ENCODE measurements at regions not wholly inside any gene's neighbourhood (a gene's known extent, or its start where the extent isn't known, plus 50 kb on each side); places are given as distances from the start of the nearest gene placed in this dataset.

GRCh38 chr9:97110696-97111095 lies 71.8 kb upstream of the CTSV start:
- TF ChIP-seq POLR2A (IDR thresholded peaks at IDR 0.05; ENCODE audit: control extremely low read depth in 1 of 2, low read depth in 2 of 2, low read length in 2 of 2): no peak
- TF ChIP-seq, protein P1, sequence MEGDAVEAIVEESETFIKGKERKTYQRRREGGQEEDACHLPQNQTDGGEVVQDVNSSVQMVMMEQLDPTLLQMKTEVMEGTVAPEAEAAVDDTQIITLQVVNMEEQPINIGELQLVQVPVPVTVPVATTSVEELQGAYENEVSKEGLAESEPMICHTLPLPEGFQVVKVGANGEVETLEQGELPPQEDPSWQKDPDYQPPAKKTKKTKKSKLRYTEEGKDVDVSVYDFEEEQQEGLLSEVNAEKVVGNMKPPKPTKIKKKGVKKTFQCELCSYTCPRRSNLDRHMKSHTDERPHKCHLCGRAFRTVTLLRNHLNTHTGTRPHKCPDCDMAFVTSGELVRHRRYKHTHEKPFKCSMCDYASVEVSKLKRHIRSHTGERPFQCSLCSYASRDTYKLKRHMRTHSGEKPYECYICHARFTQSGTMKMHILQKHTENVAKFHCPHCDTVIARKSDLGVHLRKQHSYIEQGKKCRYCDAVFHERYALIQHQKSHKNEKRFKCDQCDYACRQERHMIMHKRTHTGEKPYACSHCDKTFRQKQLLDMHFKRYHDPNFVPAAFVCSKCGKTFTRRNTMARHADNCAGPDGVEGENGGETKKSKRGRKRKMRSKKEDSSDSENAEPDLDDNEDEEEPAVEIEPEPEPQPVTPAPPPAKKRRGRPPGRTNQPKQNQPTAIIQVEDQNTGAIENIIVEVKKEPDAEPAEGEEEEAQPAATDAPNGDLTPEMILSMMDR (IDR thresholded peaks at IDR 0.05; ENCODE audit: control extremely low read depth in 1 of 3, insufficient read depth in 1 of 3, low read depth in 1 of 3, low read length in 3 of 3): no peak

All from H1 (cell line).